GM23338 (cell line): ENCODE measurements at regions not wholly inside any gene's neighbourhood (a gene's known extent, or its start where the extent isn't known, plus 50 kb on each side); places are given as distances from the start of the nearest gene placed in this dataset.

Experiments used
- ATAC-seq: fragments of 200-7000 bp; cut with Tn5 transposase; 3 replicates; pipeline ENCODE4 v1.9.1; 2020
- DNase-seq: peaks from one replicate; pipeline ENCODE4 v3.0.0-alpha.2; 2015; ENCODE audit warnings: low spot score
- H2AFZ ChIP-seq: fragments of 200-600 bp; sonication (generic); 2 replicates; pipeline ENCODE4 v1.8.0; 2016; ENCODE audit warnings: antibody characterized with exemption, mild to moderate bottlenecking, moderate library complexity
- H3F3A ChIP-seq: fragments of 200-600 bp; sonication (generic); replicated peaks from 2 replicates; pipeline ENCODE4 v1.8.0; 2017; ENCODE audit warnings: antibody characterized with exemption, mixed run types, low read depth
- H3K27ac ChIP-seq: fragments of 200-600 bp; sonication (generic); 2 replicates; pipeline ENCODE4 v1.6.1; 2016; ENCODE audit warnings: low read depth
- H3K27me3 ChIP-seq: fragments of 200-600 bp; sonication (generic); 2 replicates; pipeline ENCODE4 v1.8.0; 2016; ENCODE audit warnings: mild to moderate bottlenecking, mixed run types, moderate library complexity; ENCODE audit not compliant: insufficient read depth
- H3K36me3 ChIP-seq: fragments of 200-600 bp; sonication (generic); 2 replicates; pipeline ENCODE4 v1.8.0; 2016; ENCODE audit warnings: mild to moderate bottlenecking; ENCODE audit not compliant: insufficient read depth
- H3K4me1 ChIP-seq: fragments of 200-600 bp; sonication (generic); 2 replicates; pipeline ENCODE4 v1.8.0; 2016; ENCODE audit warnings: mild to moderate bottlenecking, moderate library complexity; ENCODE audit not compliant: insufficient read depth
- H3K4me2 ChIP-seq: fragments of 200-600 bp; sonication (generic); 2 replicates; pipeline ENCODE4 v1.7.1; 2017; ENCODE audit warnings: mixed run types
- H3K4me3 ChIP-seq: fragments of 200-600 bp; sonication (generic); 2 replicates; pipeline ENCODE4 v1.6.1; 2016; ENCODE audit warnings: mixed run types
- H3K79me2 ChIP-seq: fragments of 200-600 bp; sonication (generic); replicated peaks from 2 replicates; pipeline ENCODE4 v1.8.0; 2017; ENCODE audit warnings: mild to moderate bottlenecking; ENCODE audit not compliant: insufficient read depth
- H3K9me2 ChIP-seq: fragments of 200-600 bp; sonication (generic); 2 replicates; pipeline ENCODE4 v1.8.0; 2017; ENCODE audit not compliant: insufficient read depth
- H4K20me1 ChIP-seq: fragments of 200-600 bp; sonication (generic); replicated peaks from 2 replicates; pipeline ENCODE4 v1.8.0; 2017; ENCODE audit warnings: mild to moderate bottlenecking; ENCODE audit not compliant: insufficient read depth
- H3K27ac Mint-ChIP-seq: 2 replicates; pipeline ENCODE4 v1.8.0; 2020; ENCODE audit warnings: inconsistent platforms, mild to moderate bottlenecking, moderate library complexity, mixed read lengths
- H3K27me3 Mint-ChIP-seq: 3 replicates; pipeline ENCODE4 v1.8.0; 2022; ENCODE audit warnings: low read depth, mild to moderate bottlenecking, moderate library complexity, mixed read lengths, inconsistent platforms; ENCODE audit not compliant: insufficient read depth, poor library complexity
- H3K36me3 Mint-ChIP-seq: 3 replicates; pipeline ENCODE4 v1.8.0; 2021; ENCODE audit warnings: low read depth, mild to moderate bottlenecking, inconsistent platforms, moderate library complexity, mixed read lengths
- H3K4me1 Mint-ChIP-seq: 3 replicates; pipeline ENCODE4 v1.8.0; 2020; ENCODE audit warnings: mild to moderate bottlenecking, inconsistent platforms, mixed read lengths
- H3K4me3 Mint-ChIP-seq: 3 replicates; pipeline ENCODE4 v1.8.0; 2021; ENCODE audit warnings: moderate library complexity, mild to moderate bottlenecking, inconsistent platforms, mixed read lengths
- H3K9me3 Mint-ChIP-seq: 3 replicates; pipeline ENCODE4 v1.8.0; 2020; ENCODE audit warnings: moderate library complexity, mild to moderate bottlenecking, inconsistent platforms, mixed read lengths
- CREB1 ChIP-seq: fragments of 250-450 bp; sonication (Bioruptor Pico); IDR thresholded peaks from 2 replicates; pipeline ENCODE4 v1.5.0; 2020; ENCODE audit warnings: low read depth, mild to moderate bottlenecking, moderate library complexity
- CTCF ChIP-seq, 2 experiments: fragments of 200-600 bp in 1 of 2; sonication (generic) in 1 of 2; conservative IDR thresholded peaks; 2 replicates each; pipeline versions ENCODE4 v1.5.1 to v1.6.1; 2016 to 2017; ENCODE audit warnings: antibody characterized with exemption in 2 of 2, low read depth in 2 of 2, mild to moderate bottlenecking in 2 of 2, moderate library complexity in 1 of 2
- EZH2 ChIP-seq: fragments of 200-600 bp; sonication (generic); IDR thresholded peaks from one replicate; pipeline ENCODE4 v1.8.0; 2017; ENCODE audit warnings: antibody characterized with exemption, mild to moderate bottlenecking, low read depth; ENCODE audit not compliant: unreplicated experiment
- EZH2phosphoT487 ChIP-seq: fragments of 200-600 bp; sonication (generic); IDR thresholded peaks from one replicate; pipeline ENCODE4 v1.8.1; 2018; ENCODE audit warnings: antibody characterized with exemption; ENCODE audit not compliant: unreplicated experiment
- JUNB ChIP-seq: IDR thresholded peaks from one replicate; pipeline ENCODE4 v1.6.1; 2016; ENCODE audit warnings: antibody characterized with exemption; ENCODE audit not compliant: unreplicated experiment
- NANOG ChIP-seq: IDR thresholded peaks from 2 replicates; pipeline ENCODE4 v1.6.1; 2016; ENCODE audit warnings: antibody characterized with exemption, borderline replicate concordance
- POLR2AphosphoS5 ChIP-seq: IDR thresholded peaks from 2 replicates; pipeline ENCODE4 v1.6.1; 2016; ENCODE audit warnings: antibody characterized with exemption, low read depth
- REST ChIP-seq: IDR thresholded peaks from one replicate; pipeline ENCODE4 v1.6.1; 2018; ENCODE audit warnings: antibody characterized with exemption; ENCODE audit not compliant: unreplicated experiment
- STAT1 ChIP-seq: IDR thresholded peaks from one replicate; pipeline ENCODE4 v1.6.1; 2016; ENCODE audit warnings: antibody characterized with exemption; ENCODE audit not compliant: unreplicated experiment
- ZNF114 ChIP-seq: fragments of 250-450 bp; sonication (Bioruptor Pico); IDR thresholded peaks from 2 replicates; pipeline ENCODE4 v1.5.0; 2020; ENCODE audit warnings: mild to moderate bottlenecking, moderate library complexity
- ZNF331 ChIP-seq: fragments of 250-450 bp; sonication (Bioruptor Pico); IDR thresholded peaks from 2 replicates; pipeline ENCODE4 v1.5.0; 2020; ENCODE audit warnings: low read depth, mild to moderate bottlenecking, moderate library complexity
- ZNF462 ChIP-seq: fragments of 250-450 bp; sonication (Bioruptor Pico); IDR thresholded peaks from 2 replicates; pipeline ENCODE4 v1.5.0; 2020; ENCODE audit warnings: mild to moderate bottlenecking, moderate library complexity

- TF ChIP-seq REST: no peak
- TF ChIP-seq CREB1 (CRISPR knock-in tag): no peak
- TF ChIP-seq JUNB: no peak
- no peak for TF ChIP-seq EZH2
- TF ChIP-seq ZNF331: no peak
- TF ChIP-seq NANOG: no peak
- no peak for TF ChIP-seq EZH2phosphoT487
Measured at GRCh38 chr3:99508191-99508590, 130.2 kb upstream of the COL8A1 start (continued).

- ATAC-seq (no peak), DNase-seq (no peak)
- Histone ChIP-seq H3F3A (no peaks in the 10 kb centered on the region), H3K9me2 (no peaks in the 10 kb centered on the region), H4K20me1 (no peaks in the 10 kb centered on the region; the same call in 1 of the 2 replicates), H3K79me2 (no peaks in the 10 kb centered on the region), H2AFZ (peak overlapping the region; percentile 52; the same call in 1 of the 2 replicates), H3K4me2 (no peak overlapping the region), H3K27ac (no peak overlapping the region), H3K4me1 (no peaks in the 10 kb centered on the region), H3K4me3 (no peak overlapping the region), H3K27me3 (no peaks in the 10 kb centered on the region), H3K36me3 (no peaks in the 10 kb centered on the region)
- H3K4me1 Mint-ChIP-seq: no peaks in the 10 kb centered on the region
- H3K27me3 Mint-ChIP-seq: no peaks in the 10 kb centered on the region
- H3K4me3 Mint-ChIP-seq: no peak overlapping the region
- peak overlapping the region; percentile 50; the same call in 1 of the 2 replicates for H3K27ac Mint-ChIP-seq
- no peaks in the 10 kb centered on the region for H3K9me3 Mint-ChIP-seq
- H3K36me3 Mint-ChIP-seq: no peaks in the 10 kb centered on the region
- TF ChIP-seq POLR2AphosphoS5: no peak
- no peak for TF ChIP-seq ZNF114
- TF ChIP-seq STAT1: no peak
- no peak for TF ChIP-seq ZNF331
- no peak for TF ChIP-seq CREB1 (CRISPR knock-in tag)
- TF ChIP-seq JUNB: no peak
- no peak for TF ChIP-seq CTCF (conservative IDR thresholded peaks at IDR 0.05; ENCODE audit: low read depth in 2 of 2)
- no peak for TF ChIP-seq EZH2phosphoT487
- TF ChIP-seq ZNF462 (CRISPR knock-in tag): no peak
Measured at GRCh38 chr3:99505646-99506269, 132.6 kb upstream of the COL8A1 start.
